Activated T-cell treated with anti-CD3 and anti-CD28 coated beads, Interleukin-2, amount 50 U/mL, for 4 hours (primary cell): ENCODE measurements at regions not wholly inside any gene's neighbourhood (a gene's known extent, or its start where the extent isn't known, plus 50 kb on each side); places are given as distances from the start of the nearest gene placed in this dataset.

Source experiments
- ATAC-seq, 2 donors: fragments of 200-7000 bp; cut with Tn5 transposase; one replicate each; pipeline ENCODE4 v1.10.0; 2021
- DNase-seq: peaks from one replicate; pipeline ENCODE4 v3.0.0-alpha.2; 2020
- H3K27me3 Mint-ChIP-seq: one replicate; pipeline ENCODE4 v1.8.0; 2021; ENCODE audit warnings: low read depth, mixed read lengths
- H3K36me3 Mint-ChIP-seq: one replicate; pipeline ENCODE4 v1.8.0; 2022; ENCODE audit warnings: mixed read lengths; ENCODE audit not compliant: insufficient read depth
- H3K4me1 Mint-ChIP-seq: one replicate; pipeline ENCODE4 v1.8.0; 2021; ENCODE audit warnings: low read depth, mixed read lengths
- H3K4me3 Mint-ChIP-seq: one replicate; pipeline ENCODE4 v1.8.0; 2021; ENCODE audit warnings: mild to moderate bottlenecking, moderate library complexity, mixed read lengths
- H3K9me3 Mint-ChIP-seq: one replicate; pipeline ENCODE4 v1.8.0; 2021; ENCODE audit warnings: mixed read lengths

DNA sequence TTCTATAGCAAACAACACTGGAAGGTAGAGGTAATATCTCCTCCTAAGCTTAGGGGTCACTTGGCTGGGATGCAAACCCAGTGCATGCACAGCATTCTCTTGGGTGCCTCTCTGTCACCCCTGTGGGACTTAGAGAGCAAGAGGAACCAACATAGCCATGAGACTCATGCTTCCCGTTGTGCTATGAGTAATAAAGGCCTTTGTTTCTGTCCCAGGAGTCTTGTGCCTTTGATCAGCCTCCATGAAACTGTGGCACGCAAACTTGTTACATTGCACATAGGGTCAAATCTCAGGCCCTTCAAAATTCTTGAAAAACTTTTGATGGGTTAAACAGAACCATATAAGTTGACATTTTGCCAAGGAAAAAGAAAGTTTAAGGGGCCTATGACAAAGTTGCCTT, 272.8 kb downstream of the TAF11L14 start:
- Mint-ChIP-seq H3K4me3 (no peak overlapping the region), H3K9me3 (peaks cover 17% of the 10 kb centered on the region), H3K4me1 (no peaks in the 10 kb centered on the region), H3K36me3 (no peaks in the 10 kb centered on the region), H3K27me3 (no peaks in the 10 kb centered on the region)
- DNase-seq: no peak
- ATAC-seq: no peak

DNA sequence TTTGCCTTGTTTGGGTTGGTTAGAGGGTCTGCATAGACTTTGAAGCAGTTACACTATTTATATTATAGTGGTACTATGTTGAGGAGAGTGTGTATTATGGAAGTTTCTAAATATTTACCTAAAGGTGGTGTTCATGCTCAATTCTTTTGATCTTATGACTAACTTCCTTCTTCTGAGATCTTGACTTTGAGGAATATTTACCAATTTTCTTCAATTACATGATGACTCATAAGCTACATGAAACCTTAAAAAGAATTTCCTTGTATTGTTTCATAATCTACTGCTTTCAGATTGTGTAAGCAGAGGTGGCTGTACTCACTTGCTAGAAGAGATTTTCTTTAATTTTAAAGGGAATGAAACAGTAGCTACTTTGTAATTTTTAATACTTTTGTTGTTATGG, 276.1 kb downstream of the TAF11L14 start:
- Mint-ChIP-seq H3K9me3 (peaks cover 6% of the 10 kb centered on the region), H3K4me1 (no peaks in the 10 kb centered on the region), H3K4me3 (no peak overlapping the region), H3K27me3 (no peaks in the 10 kb centered on the region), H3K36me3 (no peaks in the 10 kb centered on the region)
- no peak for DNase-seq
- ATAC-seq: no peak

DNA sequence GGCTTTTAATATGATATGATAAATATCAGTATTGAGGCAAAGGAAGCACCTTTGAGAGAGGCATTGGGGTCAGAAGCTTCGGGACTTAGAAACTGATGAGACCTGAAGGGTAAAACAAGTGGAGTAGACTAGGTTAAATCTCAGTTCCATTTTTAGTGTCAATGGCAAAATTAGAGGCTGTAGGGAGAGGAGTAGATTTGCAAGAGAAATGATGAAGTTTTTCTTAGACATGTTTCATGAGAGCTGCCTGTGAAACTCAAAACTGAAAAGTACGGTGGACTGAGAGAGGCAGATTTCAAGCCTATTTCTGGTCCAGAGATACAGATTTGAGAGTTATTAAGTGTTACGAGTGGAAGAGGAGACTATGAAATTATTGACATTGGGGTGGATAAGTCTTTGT, 278.5 kb downstream of the TAF11L14 start:
- no peaks in the 10 kb centered on the region for H3K27me3 Mint-ChIP-seq
- H3K4me1 Mint-ChIP-seq: no peaks in the 10 kb centered on the region
- no peak for ATAC-seq
- no peak overlapping the region for H3K4me3 Mint-ChIP-seq
- H3K36me3 Mint-ChIP-seq: no peaks in the 10 kb centered on the region
- H3K9me3 Mint-ChIP-seq: peaks cover 2% of the 10 kb centered on the region
- no peak for DNase-seq

- DNase-seq (no peak), ATAC-seq (no peak)
- H3K9me3 Mint-ChIP-seq: no peaks in the 10 kb centered on the region
- H3K36me3 Mint-ChIP-seq: no peaks in the 10 kb centered on the region
- H3K27me3 Mint-ChIP-seq: no peaks in the 10 kb centered on the region
- H3K4me1 Mint-ChIP-seq: no peaks in the 10 kb centered on the region
- no peak overlapping the region for H3K4me3 Mint-ChIP-seq
Observed at GRCh38 chr5:17916446-17916845, 282.2 kb downstream of the TAF11L14 start.

- ATAC-seq: no peak
- DNase-seq: no peak
- Mint-ChIP-seq H3K4me1 (no peaks in the 10 kb centered on the region), H3K27me3 (no peaks in the 10 kb centered on the region), H3K36me3 (no peaks in the 10 kb centered on the region), H3K9me3 (no peaks in the 10 kb centered on the region), H3K4me3 (no peak overlapping the region)
Observed at GRCh38 chr5:17917465-17917864, 283.2 kb downstream of the TAF11L14 start.

DNA sequence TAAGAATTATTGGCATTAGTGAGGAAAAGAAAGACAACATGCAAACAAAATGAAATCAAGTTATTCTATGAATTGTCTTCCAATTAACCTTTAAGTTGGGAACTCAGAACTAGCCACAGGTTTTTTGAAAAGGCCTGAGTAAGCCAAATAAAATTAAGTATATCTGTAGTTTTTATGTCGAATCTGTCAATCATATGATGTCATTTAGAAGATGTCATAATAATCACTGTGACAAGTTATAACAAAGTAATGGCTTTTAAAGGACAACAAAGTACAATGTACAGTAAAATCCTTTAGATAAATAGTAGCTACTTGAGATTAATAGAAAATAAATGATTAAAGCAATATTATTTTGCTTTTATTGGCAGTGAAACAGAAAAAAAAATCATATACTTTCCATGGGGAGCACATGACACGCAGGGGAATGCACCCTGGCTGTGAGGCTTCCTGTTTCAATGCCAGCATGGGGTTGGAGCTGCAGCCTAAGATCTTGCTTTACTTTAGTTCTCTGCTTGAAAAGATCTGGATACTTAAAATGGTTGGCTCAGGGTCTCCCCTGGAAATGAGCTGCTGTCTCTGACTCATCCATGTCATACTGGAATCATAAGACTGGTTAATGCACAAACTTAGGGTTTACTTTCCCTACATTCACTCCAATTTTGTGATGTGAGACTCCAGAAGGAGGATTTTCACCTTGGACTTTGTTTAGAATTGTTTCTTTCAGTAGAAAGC, 284.3 kb downstream of the TAF11L14 start:
- no peak for ATAC-seq
- Mint-ChIP-seq H3K4me3 (no peak overlapping the region), H3K9me3 (no peaks in the 10 kb centered on the region), H3K4me1 (no peaks in the 10 kb centered on the region), H3K27me3 (no peaks in the 10 kb centered on the region), H3K36me3 (no peaks in the 10 kb centered on the region)
- DNase-seq: no peak

DNA sequence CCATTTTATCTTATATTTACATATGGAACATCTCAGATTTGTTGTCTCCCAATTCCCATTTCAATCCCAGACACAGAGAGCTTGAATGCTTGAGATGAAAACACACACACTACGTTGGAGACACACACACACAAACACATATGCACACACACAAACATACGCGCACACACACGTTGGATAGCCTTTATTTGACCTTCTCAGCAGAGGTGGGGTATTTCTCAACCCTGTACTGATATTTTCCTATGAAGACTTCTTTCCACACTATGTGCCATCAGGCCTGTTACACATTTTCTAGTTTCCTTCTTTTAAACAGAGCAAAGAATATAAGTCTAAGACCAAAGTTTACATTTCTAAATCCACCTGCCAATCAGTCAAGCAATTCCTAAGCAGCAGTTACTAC, 291.0 kb downstream of the TAF11L14 start:
- no peaks in the 10 kb centered on the region for H3K27me3 Mint-ChIP-seq
- H3K36me3 Mint-ChIP-seq: no peaks in the 10 kb centered on the region
- DNase-seq (no peak), ATAC-seq (no peak)
- H3K9me3 Mint-ChIP-seq: peaks cover 3% of the 10 kb centered on the region
- no peaks in the 10 kb centered on the region for H3K4me1 Mint-ChIP-seq
- no peak overlapping the region for H3K4me3 Mint-ChIP-seq

GRCh38 chr5:17928581-17928981, 294.3 kb downstream of the TAF11L14 start:
- DNase-seq: no peak
- Mint-ChIP-seq H3K4me1 (no peaks in the 10 kb centered on the region), H3K4me3 (no peak overlapping the region), H3K9me3 (peaks cover 10% of the 10 kb centered on the region), H3K36me3 (no peaks in the 10 kb centered on the region), H3K27me3 (no peaks in the 10 kb centered on the region)
- ATAC-seq: no peak

- Mint-ChIP-seq H3K9me3 (peaks cover 15% of the 10 kb centered on the region), H3K27me3 (no peaks in the 10 kb centered on the region), H3K36me3 (no peaks in the 10 kb centered on the region), H3K4me1 (no peaks in the 10 kb centered on the region), H3K4me3 (no peak overlapping the region)
- ATAC-seq: no peak
- no peak for DNase-seq
Observed at GRCh38 chr5:17929171-17929570, 294.9 kb downstream of the TAF11L14 start.

- no peak for ATAC-seq
- H3K27me3 Mint-ChIP-seq: no peaks in the 10 kb centered on the region
- H3K36me3 Mint-ChIP-seq: no peaks in the 10 kb centered on the region
- no peak overlapping the region for H3K4me3 Mint-ChIP-seq
- H3K9me3 Mint-ChIP-seq: peaks cover 18% of the 10 kb centered on the region
- H3K4me1 Mint-ChIP-seq: no peaks in the 10 kb centered on the region
- DNase-seq: no peak
Observed at GRCh38 chr5:17930346-17930745, 296.1 kb downstream of the TAF11L14 start.

DNA sequence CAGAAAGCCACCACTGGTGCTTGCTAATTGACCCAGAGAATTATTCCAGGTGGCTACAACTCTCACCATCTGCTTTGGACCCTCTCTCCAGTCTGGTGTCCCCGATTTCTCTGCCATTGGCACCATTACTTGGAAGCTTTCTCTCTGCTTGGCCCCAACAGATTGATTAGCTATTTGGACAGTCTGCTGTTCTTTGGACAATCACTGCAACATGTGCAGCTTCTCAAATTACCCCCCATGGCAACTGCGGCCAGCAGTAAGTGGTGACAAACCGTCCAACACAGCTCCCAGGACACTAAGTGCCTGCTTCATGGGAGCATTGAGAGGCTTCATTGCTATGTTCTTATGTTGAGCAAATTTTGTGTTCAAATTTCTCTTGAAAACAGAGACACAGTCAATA, 309.8 kb downstream of the TAF11L14 start:
- Mint-ChIP-seq H3K36me3 (no peaks in the 10 kb centered on the region), H3K4me1 (no peaks in the 10 kb centered on the region), H3K9me3 (peaks cover 24% of the 10 kb centered on the region), H3K4me3 (no peak overlapping the region), H3K27me3 (no peaks in the 10 kb centered on the region)
- DNase-seq: no peak
- no peak for ATAC-seq

DNA sequence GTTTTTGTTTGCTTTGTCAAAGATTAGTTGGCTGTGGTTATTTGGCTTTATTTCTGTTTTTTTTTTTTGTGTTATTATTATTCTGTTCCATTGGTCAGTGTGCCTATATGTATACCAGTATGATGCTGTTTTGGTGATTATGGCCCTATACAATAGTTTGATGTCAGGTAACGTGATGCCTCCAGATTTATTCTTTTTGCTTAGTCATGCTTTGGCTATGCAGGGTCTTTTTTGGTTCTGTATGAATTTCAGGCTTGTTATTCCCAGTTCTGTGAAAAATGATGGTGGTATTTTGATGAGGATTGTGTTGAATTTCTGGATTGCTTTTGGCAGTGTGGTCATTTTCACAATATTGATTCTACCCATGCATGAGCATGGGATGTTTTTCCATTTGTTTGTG, 312.8 kb downstream of the TAF11L14 start:
- H3K4me1 Mint-ChIP-seq: no peaks in the 10 kb centered on the region
- H3K9me3 Mint-ChIP-seq: peaks cover 15% of the 10 kb centered on the region
- H3K36me3 Mint-ChIP-seq: no peaks in the 10 kb centered on the region
- ATAC-seq (no peak), DNase-seq (no peak)
- no peak overlapping the region for H3K4me3 Mint-ChIP-seq
- no peaks in the 10 kb centered on the region for H3K27me3 Mint-ChIP-seq

DNA sequence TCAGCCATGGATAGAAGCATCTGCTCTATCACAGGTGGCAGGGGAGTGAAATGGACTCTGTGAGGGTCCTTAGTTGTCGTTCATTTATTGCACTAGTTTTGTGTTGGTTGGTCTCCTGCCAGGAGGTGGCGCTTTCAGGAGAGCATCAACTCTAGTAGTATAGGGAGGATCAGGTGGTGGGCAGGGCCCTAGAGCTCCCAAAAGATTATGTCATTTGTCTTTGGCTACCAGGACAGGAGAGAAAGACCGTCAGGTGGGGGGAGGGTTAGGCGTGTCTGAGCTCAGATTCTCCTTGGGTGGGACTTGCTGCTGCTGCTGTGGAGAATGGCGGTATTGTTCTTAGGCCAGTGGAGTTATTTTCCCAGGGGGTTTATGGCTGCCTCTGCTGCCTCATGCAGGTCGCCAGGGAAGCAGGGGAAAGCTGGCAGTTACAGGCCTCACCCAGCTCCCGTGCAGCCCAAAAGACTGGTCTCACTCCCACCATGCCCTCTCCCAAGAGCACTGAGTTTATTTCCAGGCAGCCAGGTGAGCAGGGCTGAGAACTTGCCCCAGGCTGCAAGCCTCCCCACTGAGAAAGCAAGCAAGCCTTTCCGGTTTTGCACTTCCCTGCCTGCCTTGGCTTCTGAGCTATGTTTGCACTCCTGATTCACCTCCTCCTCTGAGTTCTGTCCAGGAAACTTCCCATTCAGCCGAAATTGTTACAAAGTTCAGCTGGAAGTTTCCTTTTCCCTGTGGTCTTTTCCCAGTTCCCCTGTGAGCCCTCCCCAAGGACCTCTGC, 317.3 kb downstream of the TAF11L14 start:
- no peaks in the 10 kb centered on the region for H3K4me1 Mint-ChIP-seq
- DNase-seq (no peak), ATAC-seq (no peak)
- no peak overlapping the region for H3K4me3 Mint-ChIP-seq
- no peaks in the 10 kb centered on the region for H3K27me3 Mint-ChIP-seq
- H3K36me3 Mint-ChIP-seq: no peaks in the 10 kb centered on the region
- peaks cover 30% of the 10 kb centered on the region for H3K9me3 Mint-ChIP-seq

DNA sequence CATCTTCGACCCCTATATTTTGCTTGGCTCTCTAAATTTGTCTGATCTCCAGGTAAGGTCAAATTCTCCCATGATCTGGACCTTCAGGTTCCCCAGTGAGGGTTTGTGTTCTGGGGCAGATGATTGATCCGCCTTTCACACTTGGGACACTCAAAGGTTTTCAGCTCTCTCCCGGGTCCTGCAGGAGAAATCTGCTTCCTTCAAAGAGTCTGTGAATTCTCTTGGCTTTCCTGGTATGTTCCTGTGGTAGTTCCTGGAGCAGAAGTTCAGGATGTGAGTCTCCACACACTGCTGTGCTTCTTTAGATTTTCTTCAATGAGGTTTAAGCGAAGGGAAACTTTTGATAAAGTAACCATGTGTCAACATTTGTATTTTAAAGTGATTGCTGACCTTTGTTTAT, 318.0 kb downstream of the TAF11L14 start:
- H3K9me3 Mint-ChIP-seq: peaks cover 30% of the 10 kb centered on the region
- no peak overlapping the region for H3K4me3 Mint-ChIP-seq
- DNase-seq (no peak), ATAC-seq (no peak)
- H3K36me3 Mint-ChIP-seq: no peaks in the 10 kb centered on the region
- H3K4me1 Mint-ChIP-seq: no peaks in the 10 kb centered on the region
- no peaks in the 10 kb centered on the region for H3K27me3 Mint-ChIP-seq

DNA sequence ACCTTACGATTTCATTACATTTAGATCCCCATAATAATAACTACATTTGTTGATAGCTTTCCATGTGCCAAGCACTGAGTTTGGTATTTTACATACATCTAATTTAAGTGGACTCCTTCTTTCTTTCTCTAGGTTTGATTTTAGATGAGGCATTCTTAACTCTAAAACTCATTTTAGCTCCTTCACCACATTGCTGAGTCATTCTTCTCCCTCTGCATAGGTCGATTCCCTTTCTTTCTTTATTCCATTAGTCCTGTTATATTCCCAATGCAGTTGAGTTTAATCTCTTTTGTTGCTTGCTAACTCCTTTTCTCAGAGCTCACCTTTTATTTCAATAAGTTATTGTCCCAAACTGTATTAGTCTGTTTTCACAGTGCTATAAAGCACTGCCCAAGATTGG, 329.8 kb downstream of the TAF11L14 start:
- no peaks in the 10 kb centered on the region for H3K4me1 Mint-ChIP-seq
- peaks cover 24% of the 10 kb centered on the region for H3K9me3 Mint-ChIP-seq
- ATAC-seq (no peak), DNase-seq (no peak)
- no peaks in the 10 kb centered on the region for H3K27me3 Mint-ChIP-seq
- H3K4me3 Mint-ChIP-seq: no peak overlapping the region
- H3K36me3 Mint-ChIP-seq: no peaks in the 10 kb centered on the region
